GM23338 (cell line): ENCODE measurements at regions not wholly inside any gene's neighbourhood (a gene's known extent, or its start where the extent isn't known, plus 50 kb on each side); places are given as distances from the start of the nearest gene placed in this dataset.

ENCODE experiments used
- ATAC-seq: fragments of 200-7000 bp; cut with Tn5 transposase; 3 replicates; pipeline ENCODE4 v1.9.1; 2020
- DNase-seq: peaks from one replicate; pipeline ENCODE4 v3.0.0-alpha.2; 2015; ENCODE audit warnings: low spot score
- H2AFZ ChIP-seq: fragments of 200-600 bp; sonication (generic); 2 replicates; pipeline ENCODE4 v1.8.0; 2016; ENCODE audit warnings: antibody characterized with exemption, mild to moderate bottlenecking, moderate library complexity
- H3F3A ChIP-seq: fragments of 200-600 bp; sonication (generic); replicated peaks from 2 replicates; pipeline ENCODE4 v1.8.0; 2017; ENCODE audit warnings: antibody characterized with exemption, mixed run types, low read depth
- H3K27ac ChIP-seq: fragments of 200-600 bp; sonication (generic); 2 replicates; pipeline ENCODE4 v1.6.1; 2016; ENCODE audit warnings: low read depth
- H3K27me3 ChIP-seq: fragments of 200-600 bp; sonication (generic); 2 replicates; pipeline ENCODE4 v1.8.0; 2016; ENCODE audit warnings: mild to moderate bottlenecking, mixed run types, moderate library complexity; ENCODE audit not compliant: insufficient read depth
- H3K36me3 ChIP-seq: fragments of 200-600 bp; sonication (generic); 2 replicates; pipeline ENCODE4 v1.8.0; 2016; ENCODE audit warnings: mild to moderate bottlenecking; ENCODE audit not compliant: insufficient read depth
- H3K4me1 ChIP-seq: fragments of 200-600 bp; sonication (generic); 2 replicates; pipeline ENCODE4 v1.8.0; 2016; ENCODE audit warnings: mild to moderate bottlenecking, moderate library complexity; ENCODE audit not compliant: insufficient read depth
- H3K4me2 ChIP-seq: fragments of 200-600 bp; sonication (generic); 2 replicates; pipeline ENCODE4 v1.7.1; 2017; ENCODE audit warnings: mixed run types
- H3K4me3 ChIP-seq: fragments of 200-600 bp; sonication (generic); 2 replicates; pipeline ENCODE4 v1.6.1; 2016; ENCODE audit warnings: mixed run types
- H3K79me2 ChIP-seq: fragments of 200-600 bp; sonication (generic); replicated peaks from 2 replicates; pipeline ENCODE4 v1.8.0; 2017; ENCODE audit warnings: mild to moderate bottlenecking; ENCODE audit not compliant: insufficient read depth
- H3K9me2 ChIP-seq: fragments of 200-600 bp; sonication (generic); 2 replicates; pipeline ENCODE4 v1.8.0; 2017; ENCODE audit not compliant: insufficient read depth
- H4K20me1 ChIP-seq: fragments of 200-600 bp; sonication (generic); replicated peaks from 2 replicates; pipeline ENCODE4 v1.8.0; 2017; ENCODE audit warnings: mild to moderate bottlenecking; ENCODE audit not compliant: insufficient read depth
- H3K27ac Mint-ChIP-seq: 2 replicates; pipeline ENCODE4 v1.8.0; 2020; ENCODE audit warnings: inconsistent platforms, mild to moderate bottlenecking, moderate library complexity, mixed read lengths
- H3K27me3 Mint-ChIP-seq: 3 replicates; pipeline ENCODE4 v1.8.0; 2022; ENCODE audit warnings: low read depth, mild to moderate bottlenecking, moderate library complexity, mixed read lengths, inconsistent platforms; ENCODE audit not compliant: insufficient read depth, poor library complexity
- H3K36me3 Mint-ChIP-seq: 3 replicates; pipeline ENCODE4 v1.8.0; 2021; ENCODE audit warnings: low read depth, mild to moderate bottlenecking, inconsistent platforms, moderate library complexity, mixed read lengths
- H3K4me1 Mint-ChIP-seq: 3 replicates; pipeline ENCODE4 v1.8.0; 2020; ENCODE audit warnings: mild to moderate bottlenecking, inconsistent platforms, mixed read lengths
- H3K4me3 Mint-ChIP-seq: 3 replicates; pipeline ENCODE4 v1.8.0; 2021; ENCODE audit warnings: moderate library complexity, mild to moderate bottlenecking, inconsistent platforms, mixed read lengths
- H3K9me3 Mint-ChIP-seq: 3 replicates; pipeline ENCODE4 v1.8.0; 2020; ENCODE audit warnings: moderate library complexity, mild to moderate bottlenecking, inconsistent platforms, mixed read lengths
- EZH2 ChIP-seq: fragments of 200-600 bp; sonication (generic); IDR thresholded peaks from one replicate; pipeline ENCODE4 v1.8.0; 2017; ENCODE audit warnings: antibody characterized with exemption, mild to moderate bottlenecking, low read depth; ENCODE audit not compliant: unreplicated experiment
- EZH2phosphoT487 ChIP-seq: fragments of 200-600 bp; sonication (generic); IDR thresholded peaks from one replicate; pipeline ENCODE4 v1.8.1; 2018; ENCODE audit warnings: antibody characterized with exemption; ENCODE audit not compliant: unreplicated experiment
- POLR2AphosphoS5 ChIP-seq: IDR thresholded peaks from 2 replicates; pipeline ENCODE4 v1.6.1; 2016; ENCODE audit warnings: antibody characterized with exemption, low read depth
- REST ChIP-seq: IDR thresholded peaks from one replicate; pipeline ENCODE4 v1.6.1; 2018; ENCODE audit warnings: antibody characterized with exemption; ENCODE audit not compliant: unreplicated experiment
- TF ChIP-seq, protein P1 (sequence below): IDR thresholded peaks from 2 replicates; pipeline ENCODE4 v1.6.1; 2016; ENCODE audit warnings: antibody characterized with exemption

DNA sequence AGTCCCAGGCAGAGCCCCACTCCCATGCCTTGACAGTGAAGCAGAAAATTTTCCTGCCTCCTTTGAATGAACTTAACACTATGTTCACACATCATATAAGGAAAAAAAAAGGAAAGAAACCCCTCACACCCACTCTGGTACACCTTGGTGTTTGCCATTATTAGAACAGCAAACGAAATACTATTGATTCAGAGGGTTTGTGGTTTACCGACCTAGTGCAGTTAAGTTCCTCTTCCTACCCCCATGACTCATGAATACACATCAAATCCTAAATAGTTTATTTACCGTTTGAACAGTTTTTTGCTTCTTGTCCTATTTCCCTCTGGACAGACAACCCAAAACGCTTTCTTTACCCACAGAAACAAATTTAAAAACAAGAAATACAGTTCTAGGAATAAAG, 237.7 kb downstream of the FOXA2 start:
- H3K27me3 ChIP-seq: 0 out of 2 replicates have a peak, but pooled peaks cover 2% of the 10 kb centered on the region
- no peaks in the 10 kb centered on the region for H3K9me2 ChIP-seq
- Mint-ChIP-seq H3K4me1 (no peaks in the 10 kb centered on the region), H3K9me3 (no peaks in the 10 kb centered on the region), H3K4me3 (no peak overlapping the region), H3K27me3 (peaks cover 10% of the 10 kb centered on the region), H3K36me3 (no peaks in the 10 kb centered on the region), H3K27ac (no peak overlapping the region)
- no peaks in the 10 kb centered on the region for H4K20me1 ChIP-seq
- no peak for ATAC-seq
- H3F3A ChIP-seq: no peaks in the 10 kb centered on the region
- no peak overlapping the region for H3K4me3 ChIP-seq
- H2AFZ ChIP-seq: no peak overlapping the region
- H3K36me3 ChIP-seq: no peaks in the 10 kb centered on the region
- DNase-seq: no peak
- H3K79me2 ChIP-seq: no peaks in the 10 kb centered on the region
- TF ChIP-seq, protein P1, sequence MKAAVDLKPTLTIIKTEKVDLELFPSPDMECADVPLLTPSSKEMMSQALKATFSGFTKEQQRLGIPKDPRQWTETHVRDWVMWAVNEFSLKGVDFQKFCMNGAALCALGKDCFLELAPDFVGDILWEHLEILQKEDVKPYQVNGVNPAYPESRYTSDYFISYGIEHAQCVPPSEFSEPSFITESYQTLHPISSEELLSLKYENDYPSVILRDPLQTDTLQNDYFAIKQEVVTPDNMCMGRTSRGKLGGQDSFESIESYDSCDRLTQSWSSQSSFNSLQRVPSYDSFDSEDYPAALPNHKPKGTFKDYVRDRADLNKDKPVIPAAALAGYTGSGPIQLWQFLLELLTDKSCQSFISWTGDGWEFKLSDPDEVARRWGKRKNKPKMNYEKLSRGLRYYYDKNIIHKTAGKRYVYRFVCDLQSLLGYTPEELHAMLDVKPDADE: no peak
- TF ChIP-seq POLR2AphosphoS5: no peak
- TF ChIP-seq REST: no peak
- H3K4me1 ChIP-seq: no peaks in the 10 kb centered on the region
- H3K4me2 ChIP-seq: no peak overlapping the region
- H3K27ac ChIP-seq: no peak overlapping the region

DNA sequence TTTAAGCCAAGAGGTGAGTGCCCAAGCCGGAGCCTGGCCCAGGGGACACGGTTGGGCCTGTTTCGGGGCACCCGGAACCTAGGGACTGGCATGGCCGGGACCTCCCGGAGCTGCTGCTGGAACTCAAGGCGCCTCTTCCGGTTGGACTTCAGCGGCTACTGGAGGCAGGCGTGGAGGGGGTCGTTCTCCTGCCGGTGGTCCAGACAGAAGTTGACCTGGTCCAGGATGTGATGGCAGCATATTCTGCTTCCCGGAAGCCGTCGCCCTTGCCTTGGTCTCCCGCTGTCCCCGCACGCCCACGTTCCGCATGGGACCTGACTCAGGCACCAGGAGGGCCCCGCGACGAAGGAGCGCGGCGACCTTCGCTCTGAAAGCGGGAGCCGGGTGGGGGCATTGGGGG, 240.8 kb downstream of the FOXA2 start:
- DNase-seq (no peak), ATAC-seq (no peak)
- H3F3A ChIP-seq: no peaks in the 10 kb centered on the region

GRCh38 chr20:22342410-22342809, 242.0 kb downstream of the FOXA2 start:
- Mint-ChIP-seq H3K4me1 (peaks cover 9% of the 10 kb centered on the region), H3K4me3 (no peak overlapping the region), H3K36me3 (no peaks in the 10 kb centered on the region), H3K27me3 (peaks cover 9% of the 10 kb centered on the region), H3K9me3 (no peaks in the 10 kb centered on the region), H3K27ac (no peak overlapping the region)
- H3K4me2 ChIP-seq: no peak overlapping the region
- H3K4me3 ChIP-seq: no peak overlapping the region
- no peaks in the 10 kb centered on the region for H3K36me3 ChIP-seq
- no peaks in the 10 kb centered on the region for H3K4me1 ChIP-seq
- no peaks in the 10 kb centered on the region for H3F3A ChIP-seq
- H3K79me2 ChIP-seq: no peaks in the 10 kb centered on the region
- no peaks in the 10 kb centered on the region for H4K20me1 ChIP-seq
- H3K9me2 ChIP-seq: no peaks in the 10 kb centered on the region
- peaks cover 11% of the 10 kb centered on the region for H3K27me3 ChIP-seq
- DNase-seq: no peak
- H2AFZ ChIP-seq: no peak overlapping the region
- H3K27ac ChIP-seq: no peak overlapping the region
- no peak for TF ChIP-seq EZH2phosphoT487
- no peak for ATAC-seq

More for the DNA sequence above, 240.8 kb downstream of the FOXA2 start:
- H3K27ac Mint-ChIP-seq: no peak overlapping the region
- Histone ChIP-seq H4K20me1 (no peaks in the 10 kb centered on the region), H3K79me2 (no peaks in the 10 kb centered on the region), H2AFZ (no peak overlapping the region), H3K36me3 (no peaks in the 10 kb centered on the region), H3K4me1 (no peaks in the 10 kb centered on the region), H3K27me3 (peaks cover 11% of the 10 kb centered on the region), H3K27ac (no peak overlapping the region), H3K4me3 (no peak overlapping the region), H3K4me2 (no peak overlapping the region), H3K9me2 (no peaks in the 10 kb centered on the region)
- peaks cover 9% of the 10 kb centered on the region for H3K4me1 Mint-ChIP-seq
- no peak for TF ChIP-seq EZH2
- peaks cover 9% of the 10 kb centered on the region for H3K27me3 Mint-ChIP-seq
- no peaks in the 10 kb centered on the region for H3K36me3 Mint-ChIP-seq
- no peak overlapping the region for H3K4me3 Mint-ChIP-seq
- no peaks in the 10 kb centered on the region for H3K9me3 Mint-ChIP-seq
